Liver (tissue), 7 donors: ENCODE measurements at regions not wholly inside any gene's neighbourhood (a gene's known extent, or its start where the extent isn't known, plus 50 kb on each side); places are given as distances from the start of the nearest gene placed in this dataset.

Experiments
- DNase-seq: peaks from one replicate; pipeline ENCODE4 v3.0.0-alpha.2; 2017; ENCODE audit warnings: low spot score
- H3K27ac ChIP-seq, 2 donors: one replicate each; pipeline ENCODE4 v1.7.0; 2013; ENCODE audit warnings: inconsistent platforms in 2 of 2, low read length in 2 of 2, control low read depth in 1 of 2, low read depth in 1 of 2, mild to moderate bottlenecking in 1 of 2
- H3K27me3 ChIP-seq, 4 donors: one replicate each; pipeline versions ENCODE4 v1.6.1 to v1.7.0; 2013; ENCODE audit warnings: low read length in 3 of 4, inconsistent platforms in 1 of 4, mild to moderate bottlenecking in 1 of 4, moderate library complexity in 1 of 4; ENCODE audit not compliant: control insufficient read depth in 4 of 4, insufficient read depth in 4 of 4
- H3K36me3 ChIP-seq, 4 donors: one replicate each; pipeline versions ENCODE4 v1.6.1 to v1.7.0; 2013; ENCODE audit warnings: low read length in 3 of 4, mild to moderate bottlenecking in 3 of 4, low read depth in 1 of 4, moderate library complexity in 1 of 4; ENCODE audit not compliant: control insufficient read depth in 4 of 4, insufficient read depth in 3 of 4
- H3K4me1 ChIP-seq, 4 donors: one replicate each; pipeline versions ENCODE4 v1.6.1 to v1.7.0; 2013; ENCODE audit warnings: low read length in 3 of 4, mild to moderate bottlenecking in 3 of 4, moderate library complexity in 1 of 4; ENCODE audit not compliant: control insufficient read depth in 4 of 4, insufficient read depth in 4 of 4
- H3K4me3 ChIP-seq, 3 donors: one replicate each; pipeline versions ENCODE4 v1.6.1 to v1.7.0; 2013; ENCODE audit warnings: low read length in 3 of 3, control low read depth in 1 of 3, low read depth in 1 of 3, mild to moderate bottlenecking in 1 of 3
- H3K9ac ChIP-seq, 2 donors: one replicate each; pipeline ENCODE4 v1.7.0; 2013; ENCODE audit warnings: low read length in 2 of 2, mild to moderate bottlenecking in 2 of 2, moderate library complexity in 2 of 2, control low read depth in 1 of 2, low read depth in 1 of 2
- H3K9me3 ChIP-seq, 4 donors: one replicate each; pipeline versions ENCODE4 v1.6.1 to v1.7.0; 2013; ENCODE audit warnings: low read length in 3 of 4; ENCODE audit not compliant: control insufficient read depth in 4 of 4
- EGR1 ChIP-seq, 2 donors: IDR thresholded peaks; 2 replicates each; pipeline ENCODE4 v1.6.1; 2016 to 2018; ENCODE audit warnings: antibody characterized with exemption in 2 of 2, low read depth in 2 of 2
- FOXA1 ChIP-seq: IDR thresholded peaks from 2 replicates; pipeline ENCODE4 v1.6.1; 2016; ENCODE audit warnings: antibody characterized with exemption
- FOXA2 ChIP-seq: IDR thresholded peaks from 2 replicates; pipeline ENCODE4 v1.6.1; 2016; ENCODE audit warnings: antibody characterized with exemption
- GABPA ChIP-seq, 2 donors: IDR thresholded peaks in 1 of 2; conservative IDR thresholded peaks in 1 of 2; 2 replicates each; pipeline ENCODE4 v1.6.1; 2016; ENCODE audit warnings: antibody characterized with exemption in 2 of 2, mild to moderate bottlenecking in 1 of 2, moderate library complexity in 1 of 2
- HNF4A ChIP-seq, 2 donors: conservative IDR thresholded peaks; 2 replicates each; pipeline ENCODE4 v1.6.1; 2016; ENCODE audit warnings: antibody characterized with exemption in 2 of 2, mild to moderate bottlenecking in 2 of 2
- HNF4G ChIP-seq: IDR thresholded peaks from 2 replicates; pipeline ENCODE4 v1.6.1; 2016; ENCODE audit warnings: antibody characterized with exemption
- JUND ChIP-seq, 2 donors: IDR thresholded peaks; 2 replicates each; pipeline ENCODE4 v1.6.1; 2016; ENCODE audit warnings: antibody characterized with exemption in 2 of 2
- RXRA ChIP-seq, 2 donors: IDR thresholded peaks; 2 replicates each; pipeline ENCODE4 v1.6.1; 2017 to 2018; ENCODE audit warnings: antibody characterized with exemption in 2 of 2, mild to moderate bottlenecking in 1 of 2
- SP1 ChIP-seq: IDR thresholded peaks from 2 replicates; pipeline ENCODE4 v1.6.1; 2018; ENCODE audit warnings: antibody characterized with exemption, mild to moderate bottlenecking
- TAF1 ChIP-seq: conservative IDR thresholded peaks from 2 replicates; pipeline ENCODE4 v1.6.1; 2016; ENCODE audit warnings: antibody characterized with exemption, mild to moderate bottlenecking
- YY1 ChIP-seq: IDR thresholded peaks from 2 replicates; pipeline ENCODE4 v1.6.1; 2016; ENCODE audit warnings: antibody characterized with exemption, mild to moderate bottlenecking
- WGBS: extraction: QIAGEN DNeasy Blood & Tissue Kit; methylation state at CpG from one replicate; pipeline ENCODE4 v1.1.7; 2013; 5-methylcytosine and 5-hydroxymethylcytosine counted together
- TF ChIP-seq, protein P1 (sequence below): IDR thresholded peaks from 2 replicates; pipeline ENCODE4 v1.6.1; 2016; ENCODE audit warnings: antibody characterized with exemption
- TF ChIP-seq, protein P2 (sequence below): IDR thresholded peaks from 2 replicates; pipeline ENCODE4 v1.6.1; 2016; ENCODE audit warnings: antibody characterized with exemption
- TF ChIP-seq, protein P3 (sequence below): IDR thresholded peaks from 2 replicates; pipeline ENCODE4 v1.6.1; 2016; ENCODE audit warnings: antibody characterized with exemption
- donor health status: healthy.
- donor health status: healthy.
- donor health status: healthy.
- donor health status: healthy.

DNA sequence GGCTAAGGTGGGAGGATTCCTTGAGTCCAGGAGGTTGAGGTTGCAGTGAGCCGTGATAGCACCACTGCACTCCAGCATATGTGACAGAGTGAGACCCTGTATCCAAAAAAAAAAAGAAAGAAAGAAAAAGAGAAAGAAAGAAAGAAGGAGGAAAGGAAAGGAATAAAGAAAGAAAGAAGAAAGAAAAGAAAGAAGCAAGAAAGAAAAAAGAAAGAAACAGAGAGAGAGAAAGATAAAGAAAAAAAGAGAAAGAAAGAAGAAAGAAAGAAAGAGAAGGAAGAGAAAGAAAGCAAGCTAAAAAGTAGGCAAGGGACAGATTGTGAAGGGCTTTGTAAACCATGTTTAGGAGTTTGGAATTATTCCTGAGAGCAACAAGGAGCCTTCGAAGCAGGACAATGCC, 80.1 kb downstream of the MAB21L3 start (continued):
- no peak for TF ChIP-seq GABPA (IDR thresholded peaks at IDR 0.05 in 1 of 2, conservative IDR thresholded peaks at IDR 0.05 in 1 of 2)
- no peak for TF ChIP-seq RXRA (IDR thresholded peaks at IDR 0.05)
- TF ChIP-seq SP1: no peak
- no peak for TF ChIP-seq YY1
- no peak for TF ChIP-seq FOXA2
- TF ChIP-seq JUND (IDR thresholded peaks at IDR 0.05): no peak
- TF ChIP-seq FOXA1: no peak
- no peak for TF ChIP-seq HNF4A (conservative IDR thresholded peaks at IDR 0.05)
- TF ChIP-seq TAF1: no peak
- TF ChIP-seq, protein P1, sequence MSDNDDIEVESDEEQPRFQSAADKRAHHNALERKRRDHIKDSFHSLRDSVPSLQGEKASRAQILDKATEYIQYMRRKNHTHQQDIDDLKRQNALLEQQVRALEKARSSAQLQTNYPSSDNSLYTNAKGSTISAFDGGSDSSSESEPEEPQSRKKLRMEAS: no peak

DNA sequence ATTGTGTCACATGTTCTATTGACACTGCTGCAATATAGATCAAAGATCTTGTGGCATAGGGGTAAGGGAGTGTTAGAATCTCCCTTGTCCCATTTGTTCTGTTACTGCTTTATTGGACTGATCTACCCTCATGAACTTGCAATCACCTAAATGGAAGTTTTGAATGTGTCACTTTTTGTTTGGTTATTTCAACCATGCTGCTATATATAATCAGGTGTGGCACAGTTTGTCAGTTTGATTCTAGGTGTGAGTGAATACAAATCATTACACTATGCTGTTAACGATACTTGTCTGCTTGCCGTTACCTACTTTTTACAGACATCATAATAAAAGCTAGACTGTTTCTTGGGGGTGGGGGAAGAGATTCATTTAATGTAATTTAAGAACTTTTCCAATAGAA, 82.6 kb downstream of the MAB21L3 start:
- Histone ChIP-seq H3K4me3 (no peak overlapping the region), H3K4me1 (no peaks in the 10 kb centered on the region), H3K9me3 (no peaks in the 10 kb centered on the region), H3K9ac (no peak overlapping the region), H3K27ac (no peak overlapping the region), H3K36me3 (no peaks in the 10 kb centered on the region), H3K27me3 (no peaks in the 10 kb centered on the region)
- WGBS: 86% methylated on average over 2 of the region's 2 CpGs
- no peak for DNase-seq
- no peak for TF ChIP-seq EGR1 (IDR thresholded peaks at IDR 0.05; ENCODE audit: low read depth in 2 of 2)
- TF ChIP-seq HNF4A (conservative IDR thresholded peaks at IDR 0.05): no peak
- TF ChIP-seq, protein P2, sequence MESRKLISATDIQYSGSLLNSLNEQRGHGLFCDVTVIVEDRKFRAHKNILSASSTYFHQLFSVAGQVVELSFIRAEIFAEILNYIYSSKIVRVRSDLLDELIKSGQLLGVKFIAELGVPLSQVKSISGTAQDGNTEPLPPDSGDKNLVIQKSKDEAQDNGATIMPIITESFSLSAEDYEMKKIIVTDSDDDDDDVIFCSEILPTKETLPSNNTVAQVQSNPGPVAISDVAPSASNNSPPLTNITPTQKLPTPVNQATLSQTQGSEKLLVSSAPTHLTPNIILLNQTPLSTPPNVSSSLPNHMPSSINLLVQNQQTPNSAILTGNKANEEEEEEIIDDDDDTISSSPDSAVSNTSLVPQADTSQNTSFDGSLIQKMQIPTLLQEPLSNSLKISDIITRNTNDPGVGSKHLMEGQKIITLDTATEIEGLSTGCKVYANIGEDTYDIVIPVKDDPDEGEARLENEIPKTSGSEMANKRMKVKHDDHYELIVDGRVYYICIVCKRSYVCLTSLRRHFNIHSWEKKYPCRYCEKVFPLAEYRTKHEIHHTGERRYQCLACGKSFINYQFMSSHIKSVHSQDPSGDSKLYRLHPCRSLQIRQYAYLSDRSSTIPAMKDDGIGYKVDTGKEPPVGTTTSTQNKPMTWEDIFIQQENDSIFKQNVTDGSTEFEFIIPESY: no peak

DNA sequence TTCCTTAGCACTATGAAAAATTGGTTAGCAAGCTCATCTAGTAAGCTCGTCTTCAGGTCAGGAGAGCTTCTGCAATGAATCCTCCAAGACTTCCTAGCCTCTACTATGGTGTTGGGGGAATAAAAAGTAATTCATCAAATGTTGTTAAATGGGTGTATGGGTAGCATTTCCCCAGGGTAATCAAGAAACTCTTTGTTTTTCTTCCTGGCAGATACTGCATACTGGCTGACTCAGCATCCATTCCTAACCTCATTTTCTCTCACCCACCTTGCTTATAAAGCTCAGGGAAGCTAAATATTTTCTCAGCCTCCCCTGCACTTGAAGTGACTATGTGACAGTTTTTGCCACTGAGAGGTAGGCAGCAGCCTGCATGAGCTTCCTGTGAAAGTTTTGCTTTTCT, 83.4 kb downstream of the MAB21L3 start:
- TF ChIP-seq FOXA2: no peak
- TF ChIP-seq FOXA1: no peak
- TF ChIP-seq, protein P2: no peak
- TF ChIP-seq, protein P3, sequence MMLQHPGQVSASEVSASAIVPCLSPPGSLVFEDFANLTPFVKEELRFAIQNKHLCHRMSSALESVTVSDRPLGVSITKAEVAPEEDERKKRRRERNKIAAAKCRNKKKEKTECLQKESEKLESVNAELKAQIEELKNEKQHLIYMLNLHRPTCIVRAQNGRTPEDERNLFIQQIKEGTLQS: no peak
- TF ChIP-seq HNF4G: no peak
- Histone ChIP-seq H3K9ac (no peak overlapping the region), H3K27ac (no peak overlapping the region), H3K9me3 (no peaks in the 10 kb centered on the region), H3K27me3 (no peaks in the 10 kb centered on the region), H3K4me3 (no peak overlapping the region), H3K36me3 (no peaks in the 10 kb centered on the region), H3K4me1 (no peaks in the 10 kb centered on the region)
- 79% methylated on average over 1 of the region's 1 CpG for WGBS
- no peak for DNase-seq
